ENCODE measurements at regions not wholly inside any gene's neighbourhood (a gene's known extent, or its start where the extent isn't known, plus 50 kb on each side); places are given as distances from the start of the nearest gene placed in this dataset.
"Not testable (repeated sequence)": the region's sequence is repeated elsewhere in the genome, so short reads cannot be mapped to it uniquely, and the experiment has no call there.

DNA sequence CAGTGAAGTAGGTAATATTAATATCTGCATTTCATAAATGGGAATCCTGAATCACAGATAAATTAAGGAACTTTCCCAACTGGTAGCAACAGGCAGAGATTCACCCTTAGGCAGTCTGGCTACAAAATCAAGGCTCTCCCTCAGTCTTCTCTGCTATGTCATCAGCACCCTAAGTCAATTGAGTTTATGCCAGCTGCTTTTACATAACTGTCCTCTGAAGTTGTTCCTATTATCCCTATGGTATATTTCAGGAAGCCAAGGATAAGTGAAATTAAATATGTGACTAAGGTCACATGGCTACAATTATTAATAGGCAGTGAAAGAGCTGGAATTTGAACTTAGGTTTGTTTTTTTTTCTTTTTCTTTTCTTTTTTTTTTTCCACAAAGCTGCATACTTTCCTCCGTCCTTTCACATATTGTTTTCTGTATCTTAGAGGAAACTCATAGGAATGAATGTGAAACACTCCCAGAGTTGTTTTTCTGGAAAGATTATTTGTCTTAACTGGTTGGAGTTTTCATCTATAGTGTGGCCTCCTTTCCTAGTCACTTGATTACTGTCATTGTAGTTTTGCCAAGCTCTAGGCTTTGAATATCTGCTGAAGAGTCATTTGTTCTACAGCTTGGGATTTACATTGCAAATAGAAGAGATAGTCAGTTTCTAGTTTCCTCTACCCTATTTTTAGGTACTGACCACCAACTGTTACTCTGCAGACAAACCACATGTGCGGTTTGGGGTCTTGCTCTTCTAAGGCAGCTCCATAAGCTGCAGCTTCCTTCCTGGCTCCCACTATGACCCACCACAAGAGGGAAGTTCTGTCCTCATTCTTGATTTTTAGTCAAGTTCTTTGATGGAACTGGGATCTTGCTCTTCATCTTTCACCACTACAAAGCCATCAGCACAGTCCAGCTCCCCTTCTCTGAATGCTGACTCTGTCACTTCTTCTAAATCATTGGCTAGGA lies 338.0 kb upstream of the KIAA1217 start:
- DNase-seq (ENCODE audit: low read depth): peak; percentile 70

DNA sequence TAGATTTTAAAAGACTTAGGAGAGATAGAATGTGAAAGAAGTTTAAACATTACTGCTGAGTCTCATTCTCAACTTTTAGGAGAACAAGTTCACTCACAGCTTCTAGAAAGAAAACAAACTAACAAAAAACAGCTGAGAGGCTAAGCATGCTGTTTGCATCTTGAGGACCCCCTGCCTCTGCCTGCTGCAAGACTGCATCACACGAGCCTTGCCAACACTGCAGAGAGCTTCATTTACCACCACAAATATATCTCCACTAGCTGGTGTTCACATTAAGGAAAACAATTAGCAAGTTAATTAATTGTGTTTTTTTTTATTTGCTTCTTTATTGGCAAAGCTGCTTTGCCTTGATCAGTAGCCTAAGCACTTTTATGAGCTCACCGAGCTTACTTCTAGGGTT lies 336.6 kb upstream of the KIAA1217 start:
- no peak for DNase-seq (ENCODE audit: low read depth)

DNA sequence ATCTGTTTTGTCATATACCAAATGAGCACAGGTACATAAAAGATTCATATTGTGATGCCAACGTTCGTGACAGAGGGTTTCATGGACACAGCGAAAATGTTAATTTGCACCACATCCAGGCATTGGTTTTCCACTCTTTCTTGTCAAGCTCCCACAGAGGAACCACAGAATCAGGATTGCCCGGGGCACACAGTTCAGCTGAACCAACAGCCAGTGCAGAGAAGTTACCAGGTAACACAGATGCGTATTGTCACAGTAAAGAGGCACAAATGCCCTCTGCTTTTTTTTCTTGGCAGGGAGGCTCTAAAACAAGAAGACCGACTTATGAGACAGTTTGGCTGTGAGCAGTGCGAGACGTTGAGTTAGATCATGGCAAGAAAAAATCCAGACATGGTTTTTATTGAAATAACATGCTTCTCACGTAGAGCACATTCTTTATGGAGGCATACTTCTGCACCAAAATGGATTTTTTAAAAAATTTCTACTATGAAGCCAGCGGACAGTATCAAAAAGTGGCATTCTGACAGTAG lies 331.1 kb upstream of the KIAA1217 start:
- DNase-seq (ENCODE audit: low read depth): no peak

DNA sequence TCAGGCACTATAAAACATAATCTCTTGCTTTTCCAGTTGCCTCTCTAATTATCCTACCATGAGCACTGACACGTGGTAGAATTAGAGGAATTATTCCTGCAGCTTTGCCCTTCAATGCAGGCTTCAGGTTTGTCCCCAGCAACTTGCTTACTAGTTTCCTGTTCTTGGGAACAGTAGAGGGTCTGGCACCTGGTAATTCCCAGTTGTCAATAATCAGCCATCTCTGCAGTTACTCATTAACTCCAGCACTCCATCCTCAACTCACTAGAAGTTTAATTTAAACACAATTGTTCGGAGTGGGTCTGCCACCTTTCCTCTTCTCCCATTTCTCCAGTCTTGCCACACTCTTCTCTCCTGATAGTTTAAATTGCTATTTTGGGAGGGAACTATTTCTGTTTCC lies 324.3 kb upstream of the KIAA1217 start:
- DNase-seq (ENCODE audit: low read depth): no peak

DNA sequence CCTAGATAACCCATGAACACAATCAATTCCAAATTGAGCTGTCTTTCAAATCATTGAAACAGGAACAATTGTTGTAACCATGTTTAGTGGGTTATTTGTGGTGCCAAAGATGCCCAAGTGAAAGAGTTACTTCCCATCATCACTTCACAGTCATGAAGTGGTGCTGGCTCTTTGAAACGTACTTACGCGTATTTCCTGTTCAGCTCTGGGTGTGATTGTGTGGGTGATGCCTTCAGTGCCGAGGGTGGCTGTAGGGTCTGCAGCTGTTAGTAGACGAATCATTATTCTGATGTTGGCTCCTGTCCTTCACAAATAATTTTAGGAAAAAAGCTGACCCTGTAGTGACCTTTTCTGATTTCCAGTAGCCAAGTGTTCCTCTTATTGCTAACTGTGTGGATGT lies 323.1 kb upstream of the KIAA1217 start:
- DNase-seq (ENCODE audit: low read depth): no peak

DNA sequence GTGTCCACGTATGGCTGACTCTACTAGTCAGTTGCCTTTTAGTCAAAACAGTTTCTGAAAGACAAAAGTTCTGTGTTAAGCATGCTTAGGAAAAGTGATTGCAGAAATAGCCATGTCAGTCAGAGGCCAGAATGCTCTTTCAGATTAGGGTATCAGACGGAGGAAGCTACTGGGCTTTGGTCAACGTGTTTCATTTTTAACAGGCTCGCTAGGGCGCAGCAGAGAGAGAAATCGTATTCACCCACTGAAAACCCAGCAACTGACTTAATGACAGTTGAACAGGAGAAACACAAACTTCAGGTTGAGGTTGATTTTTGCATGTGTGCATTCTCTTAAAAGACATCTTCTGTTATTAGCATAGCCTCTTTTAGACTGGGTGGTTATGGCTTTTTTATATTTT lies 322.6 kb upstream of the KIAA1217 start:
- no peak for DNase-seq (ENCODE audit: low read depth)

DNA sequence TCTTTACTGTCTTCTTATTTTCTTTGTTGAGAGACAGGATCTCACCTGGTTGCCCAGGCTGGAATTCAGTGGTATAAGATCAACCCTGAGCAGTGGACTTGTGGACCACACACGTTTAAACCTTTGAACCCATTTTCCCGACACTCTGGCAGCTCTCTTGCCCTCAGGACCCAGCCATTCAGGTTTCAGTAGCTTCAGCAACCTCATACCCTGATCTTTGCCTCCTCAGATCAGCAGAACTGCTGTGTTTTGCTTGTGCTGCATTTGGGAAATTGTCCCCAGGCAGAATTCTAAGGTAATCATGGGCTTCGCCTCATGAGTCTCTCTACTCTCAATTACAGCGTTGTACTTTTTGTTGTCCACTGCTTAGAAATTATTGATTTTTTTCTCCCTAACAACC lies 317.6 kb upstream of the KIAA1217 start:
- no peak for DNase-seq (ENCODE audit: low read depth)

DNA sequence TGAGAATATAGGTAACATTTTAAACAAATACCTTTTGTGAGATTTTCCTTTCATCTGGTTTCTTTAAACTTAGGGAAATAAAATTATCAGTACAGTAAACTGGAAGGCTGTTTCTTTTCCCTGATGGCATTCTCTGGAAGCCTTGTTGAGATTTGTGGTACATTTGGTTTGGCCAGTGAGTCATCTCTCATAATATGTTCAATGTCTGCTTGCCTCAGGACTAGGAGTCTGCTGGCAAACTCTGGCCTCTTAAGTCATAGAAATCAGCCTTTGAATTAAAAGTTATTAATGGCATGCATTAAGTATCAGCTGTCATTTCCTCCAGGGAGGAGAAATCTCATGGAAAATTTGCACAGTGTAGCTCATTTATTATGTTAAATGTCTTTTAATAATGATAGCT lies 316.6 kb upstream of the KIAA1217 start:
- DNase-seq (ENCODE audit: low read depth): no peak

DNA sequence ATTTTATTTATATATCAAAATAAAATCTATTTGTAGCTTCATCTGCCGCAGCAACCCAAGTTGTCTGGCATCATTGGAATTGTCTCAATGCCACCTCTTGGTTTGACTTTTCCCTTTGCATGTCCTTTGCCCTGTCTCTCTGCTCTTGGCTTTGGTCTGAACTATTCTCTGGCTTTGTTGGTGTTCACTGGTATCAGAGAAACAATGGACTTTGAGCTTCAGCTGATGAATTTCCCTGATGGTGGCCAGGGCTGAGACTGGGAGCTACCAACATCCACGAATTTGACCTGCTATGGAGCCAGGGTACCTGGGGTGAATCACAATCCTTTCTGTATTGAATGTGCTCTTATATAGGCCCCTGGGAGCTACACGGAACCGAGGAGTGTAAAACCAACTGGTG lies 311.7 kb upstream of the KIAA1217 start:
- DNase-seq (ENCODE audit: low read depth): no peak

DNA sequence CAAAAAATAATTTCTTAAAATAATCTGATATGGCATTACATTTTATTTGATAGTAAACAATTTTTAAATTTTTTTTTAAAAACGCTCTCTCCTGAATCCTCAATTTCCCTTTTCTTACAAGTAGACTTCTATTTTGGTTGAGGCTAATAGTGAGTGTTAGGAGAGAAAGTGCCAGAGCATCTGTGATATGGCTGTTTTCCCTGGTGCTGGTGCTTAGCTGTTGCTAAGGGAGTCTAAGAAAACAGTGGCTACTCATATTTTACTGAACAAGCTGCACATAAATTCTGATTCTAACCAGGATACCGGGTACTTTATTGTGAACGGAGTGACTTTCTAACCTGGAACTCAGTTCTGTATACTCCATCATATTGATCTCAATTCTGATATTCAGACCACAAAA lies 311.1 kb upstream of the KIAA1217 start:
- DNase-seq (ENCODE audit: low read depth): no peak

DNA sequence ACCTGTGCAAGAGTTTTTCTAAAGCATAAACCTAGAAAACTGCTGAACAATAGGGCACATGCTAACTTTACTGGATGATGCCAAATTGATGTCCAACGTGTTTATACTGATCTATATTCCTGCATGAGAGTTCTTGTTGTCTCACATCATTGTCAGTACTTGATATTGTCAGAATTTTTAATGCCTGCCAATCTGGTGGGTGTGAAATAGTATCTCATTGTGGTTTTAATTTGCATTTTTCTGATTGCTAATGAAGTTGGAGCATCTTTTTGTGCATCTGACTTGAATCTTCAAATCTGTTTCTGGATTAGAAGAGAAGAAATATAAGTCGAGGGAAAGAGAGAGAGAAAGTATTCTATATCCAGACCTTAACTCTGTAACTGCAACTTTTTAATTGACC lies 309.8 kb upstream of the KIAA1217 start:
- DNase-seq (ENCODE audit: low read depth): no peak

DNA sequence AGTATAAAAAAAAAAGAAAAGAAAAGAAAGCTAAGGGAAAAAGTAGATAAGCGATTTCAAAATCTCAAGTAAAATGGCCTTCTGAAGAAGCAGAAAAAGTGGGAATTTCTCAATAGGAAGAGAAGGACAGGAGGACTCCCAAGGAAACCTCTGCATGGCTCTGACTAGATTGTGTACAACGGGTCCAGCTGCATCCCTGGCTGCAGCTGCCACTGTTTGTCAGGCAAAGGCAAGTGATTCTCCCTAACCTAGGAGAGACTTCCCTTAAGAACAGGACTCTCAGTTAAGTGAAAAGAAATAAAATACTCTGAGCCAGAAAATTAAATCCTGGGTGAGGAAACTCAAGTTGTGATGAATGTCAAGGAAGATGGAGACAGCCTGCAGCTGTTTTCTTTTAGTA lies 298.6 kb upstream of the KIAA1217 start:
- no peak for DNase-seq (ENCODE audit: low read depth)

DNA sequence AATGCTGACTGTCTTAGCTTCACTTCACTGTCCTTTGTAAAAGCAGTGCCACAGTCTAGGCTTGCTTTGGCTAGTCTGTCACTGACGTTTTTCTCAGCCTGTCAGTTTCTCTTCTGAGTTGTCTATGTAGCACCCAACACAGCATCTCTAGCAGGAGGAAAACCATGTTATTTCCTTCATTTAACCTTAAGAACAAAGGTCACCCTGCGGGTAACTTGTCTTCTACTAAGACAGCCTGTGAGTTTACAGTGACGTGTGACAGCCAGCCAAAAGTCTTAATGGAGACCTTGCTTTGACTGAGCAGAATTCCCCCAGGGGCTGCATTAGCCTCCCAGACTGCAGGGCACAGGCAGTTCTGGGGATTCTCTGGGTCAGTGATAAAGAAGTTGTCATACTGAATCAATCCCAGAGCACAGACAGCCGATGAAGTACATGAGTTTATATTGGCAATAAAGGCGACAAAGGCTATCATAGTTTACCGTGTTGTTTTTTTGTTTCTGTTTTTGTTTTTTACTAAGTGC lies 296.0 kb upstream of the KIAA1217 start:
- no peak for DNase-seq (ENCODE audit: low read depth)

DNA sequence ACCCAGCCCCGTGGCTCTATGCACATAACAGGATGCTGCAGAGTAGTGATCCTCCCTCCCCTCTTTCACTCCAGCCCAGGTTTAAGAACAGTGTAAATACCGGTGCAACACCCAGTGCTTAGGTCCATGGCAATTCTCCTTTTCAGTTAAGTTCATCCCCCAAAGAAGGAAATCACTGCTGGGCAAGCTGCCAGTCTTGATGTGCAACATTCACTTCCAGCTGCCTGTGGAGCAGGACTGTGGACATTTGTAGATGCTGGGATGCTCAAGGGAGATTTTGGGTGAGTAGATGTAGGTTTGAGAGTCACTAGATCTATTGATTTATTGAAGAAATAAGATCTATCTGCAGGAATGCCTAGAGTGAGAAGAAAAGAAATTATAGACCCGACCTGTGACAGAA lies 294.3 kb upstream of the KIAA1217 start:
- DNase-seq (ENCODE audit: low read depth): no peak

DNA sequence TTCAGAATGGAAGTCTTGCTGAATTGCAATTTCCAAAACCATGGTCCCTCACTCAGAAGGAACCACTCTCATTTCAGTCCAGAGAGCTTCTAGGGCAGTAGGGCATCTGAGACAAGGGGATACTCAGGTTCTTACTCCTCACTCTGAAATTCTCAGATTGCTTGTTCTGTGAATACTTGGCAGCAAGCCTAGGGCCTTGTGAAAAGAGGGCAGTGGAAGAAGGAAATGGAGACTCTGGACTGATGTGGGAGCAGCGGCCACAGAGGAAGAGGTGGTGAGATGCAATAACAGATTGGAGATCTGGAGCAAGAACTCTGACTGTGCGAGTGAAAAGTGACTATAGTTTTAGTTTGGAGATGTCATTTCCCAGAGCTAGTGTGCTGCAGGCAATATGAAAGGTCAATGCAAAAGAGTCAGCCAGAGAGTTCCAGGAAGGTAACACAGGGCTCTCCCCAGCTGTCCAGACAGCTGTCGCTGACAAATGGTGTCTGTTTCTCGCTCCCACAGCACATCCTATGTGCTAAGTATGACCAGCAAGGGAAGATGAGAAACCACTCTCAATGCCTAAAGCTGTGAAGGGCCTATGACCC lies 291.6 kb upstream of the KIAA1217 start:
- no peak for DNase-seq (ENCODE audit: low read depth)

DNA sequence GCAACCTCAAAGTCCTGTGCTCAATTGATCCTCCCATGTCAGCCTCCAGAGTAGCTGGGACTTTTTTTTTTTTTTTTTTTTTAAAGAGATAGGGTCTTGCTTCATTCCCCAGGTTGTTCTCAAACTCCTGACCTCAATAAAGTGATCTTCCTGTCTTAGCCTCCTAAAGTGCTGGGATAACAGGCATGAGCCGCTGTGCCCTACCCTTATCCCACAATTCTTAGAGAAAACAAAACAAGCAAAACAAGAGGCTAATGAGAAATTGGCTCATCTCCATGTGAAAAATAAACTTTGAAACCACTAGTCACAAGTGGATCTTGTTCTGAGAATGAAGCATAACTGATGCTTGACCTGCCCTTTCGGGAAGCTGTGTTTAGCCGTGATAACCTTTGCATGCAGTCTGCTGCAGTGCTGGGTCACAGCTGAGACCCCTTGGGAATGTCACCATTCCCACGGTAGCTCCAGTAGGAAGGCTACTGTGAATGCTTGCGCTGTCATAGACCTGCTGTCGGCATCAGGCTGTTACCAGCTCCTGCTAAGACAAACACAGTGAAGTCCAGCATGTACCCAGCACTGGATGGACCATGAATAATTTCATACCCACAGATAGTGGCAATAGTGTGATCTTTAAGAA lies 290.7 kb upstream of the KIAA1217 start:
- DNase-seq (ENCODE audit: low read depth): no peak

DNA sequence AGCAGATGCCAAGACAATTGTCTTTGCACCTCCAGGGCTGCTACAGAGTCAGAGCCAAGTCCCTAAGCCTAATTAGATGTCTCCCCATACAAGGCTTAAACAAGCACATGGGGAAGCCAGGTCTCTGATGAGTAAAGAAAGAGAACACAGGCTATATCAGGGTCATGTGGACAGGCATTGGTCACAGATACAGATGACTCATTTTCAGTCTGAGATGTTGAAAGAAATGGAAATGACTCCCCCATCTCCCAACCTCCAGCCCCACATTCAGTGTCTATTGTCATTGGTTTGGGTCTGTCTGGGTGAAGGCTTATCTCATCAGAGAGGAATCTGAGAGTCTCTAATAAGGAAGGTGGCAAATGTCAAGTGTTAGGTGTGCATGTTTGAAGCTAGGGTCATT lies 290.1 kb upstream of the KIAA1217 start:
- no peak for DNase-seq (ENCODE audit: low read depth)

DNA sequence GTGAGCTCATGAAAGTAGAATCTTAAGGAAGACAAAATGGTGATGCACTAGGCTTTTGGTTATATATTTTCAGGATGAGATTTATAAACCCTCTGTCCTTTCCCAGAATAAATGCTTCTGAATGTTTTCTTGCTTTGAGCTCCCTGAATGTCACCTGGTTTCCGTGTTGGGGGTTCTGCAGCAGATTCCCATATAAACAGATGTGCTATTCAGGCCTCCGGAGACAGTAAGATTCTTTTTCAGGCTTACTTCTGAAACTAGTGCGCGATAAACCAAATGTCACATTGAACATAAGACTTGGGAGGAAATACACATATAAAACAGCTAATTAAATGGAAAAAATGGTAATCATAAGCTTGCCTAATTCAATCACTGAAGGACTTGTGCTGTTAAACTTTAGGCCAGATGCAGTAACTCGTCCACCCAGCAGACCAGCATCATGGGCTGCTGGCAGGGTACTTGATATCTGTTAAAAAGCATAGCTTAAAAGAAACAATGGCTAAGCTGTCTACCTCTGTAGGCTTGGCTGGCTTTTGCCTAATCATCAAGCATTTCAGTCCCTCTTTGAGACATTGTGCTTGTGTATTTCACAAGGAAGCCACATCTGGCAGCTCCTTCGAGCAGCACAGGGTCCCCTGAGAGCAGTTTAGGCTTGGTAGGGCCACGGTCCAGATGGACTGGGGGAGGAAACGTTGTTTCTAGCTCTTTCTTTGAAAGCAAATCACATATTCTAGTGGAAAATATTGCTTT lies 281.2 kb upstream of the KIAA1217 start:
- no peak for DNase-seq (ENCODE audit: low read depth)

DNA sequence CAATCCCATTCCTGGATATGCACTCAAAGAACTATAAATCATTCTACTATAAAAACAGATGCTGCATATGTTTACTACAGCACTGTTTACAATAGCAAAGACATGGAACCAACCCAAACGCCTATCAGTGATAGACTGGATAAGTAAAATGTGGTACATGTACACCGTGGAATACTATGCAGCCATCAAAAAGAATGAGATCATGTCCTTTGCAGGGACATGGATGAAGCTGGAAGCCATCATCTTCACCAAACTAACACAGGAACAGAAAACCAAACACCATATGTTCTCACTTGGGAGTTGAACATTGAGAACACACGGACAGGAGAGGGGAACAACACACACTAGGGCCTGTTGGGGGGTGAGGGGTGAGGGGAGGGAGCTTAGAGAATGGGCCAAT lies 274.9 kb upstream of the KIAA1217 start:
- DNase-seq (ENCODE audit: low read depth): not testable (repeated sequence)

DNA sequence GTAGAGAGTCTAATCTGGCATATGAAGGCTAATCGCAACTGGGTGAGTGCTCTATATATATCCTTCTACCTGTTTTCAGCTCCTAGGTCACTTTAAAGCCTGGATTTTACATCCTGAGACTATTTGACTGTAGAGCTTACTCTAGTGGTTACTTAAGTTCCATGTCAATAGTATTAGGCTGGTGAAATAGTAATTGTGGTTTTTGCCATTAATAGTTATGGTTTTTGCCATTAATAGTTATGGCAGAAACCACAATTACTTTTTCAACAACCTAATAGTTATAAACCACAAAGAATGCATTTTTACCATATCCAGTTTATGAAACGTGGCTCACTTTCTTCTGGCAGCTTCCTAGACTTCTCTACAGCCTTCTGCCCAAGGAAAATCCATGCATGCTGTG lies 263.1 kb upstream of the KIAA1217 start:
- DNase-seq (ENCODE audit: low read depth): no peak

DNA sequence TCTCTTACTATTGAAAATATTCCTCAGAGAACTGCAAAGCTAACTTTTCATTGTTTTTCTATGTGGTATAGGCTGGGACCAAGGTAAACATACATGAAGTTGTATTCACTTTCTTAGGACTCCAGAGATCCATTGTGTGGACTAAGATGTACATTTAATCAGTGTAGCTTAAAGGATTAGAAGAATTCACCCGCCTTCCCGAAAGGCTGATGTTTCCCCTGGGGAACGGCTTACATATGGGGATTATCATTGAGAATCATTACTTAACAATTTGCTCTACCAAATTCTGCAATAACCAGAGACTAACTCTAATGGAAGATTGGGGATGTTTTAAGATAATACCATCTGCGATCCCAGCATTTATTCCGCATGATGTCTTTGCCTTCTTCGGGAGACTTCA lies 257.1 kb upstream of the KIAA1217 start:
- DNase-seq (ENCODE audit: low read depth): no peak

Data from CMK (cell line).